Fibroblast of lung (primary cell): ENCODE measurements at regions not wholly inside any gene's neighbourhood (a gene's known extent, or its start where the extent isn't known, plus 50 kb on each side); places are given as distances from the start of the nearest gene placed in this dataset.

Experiments used
- CTCF ChIP-seq, 2 donors: IDR thresholded peaks in 1 of 2; conservative IDR thresholded peaks in 1 of 2; 1 replicate in 1 of 2; 2 replicates in 1 of 2; pipeline ENCODE4 v1.5.1; 2011 to 2012; ENCODE audit warnings: low read length in 2 of 2, control low read depth in 1 of 2, inconsistent platforms in 1 of 2, low read depth in 1 of 2, mild to moderate bottlenecking in 1 of 2
- EZH2 ChIP-seq: IDR thresholded peaks from 2 replicates; pipeline ENCODE4 v1.5.1; 2012; ENCODE audit warnings: low read length, control low read depth, mild to moderate bottlenecking; ENCODE audit errors: missing control alignments

DNA sequence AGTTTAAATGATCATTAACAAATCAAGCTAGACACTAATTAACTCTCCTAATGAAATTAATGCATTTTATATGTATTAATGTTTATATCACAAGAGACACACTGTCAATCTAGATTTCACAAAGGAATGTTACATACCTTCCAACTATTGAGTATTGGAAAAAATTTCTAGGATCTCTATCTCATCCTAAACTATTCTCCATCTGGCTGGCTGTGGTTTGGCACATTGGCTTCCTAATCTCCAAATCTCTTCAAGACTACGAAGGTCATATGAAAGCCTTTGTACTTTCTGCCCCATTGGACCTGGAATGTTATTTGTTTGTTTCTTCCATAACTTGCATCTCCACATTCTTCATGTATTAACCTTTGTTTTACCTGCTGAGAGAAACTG, 1160.0 kb downstream of the ADGRL3 start:
- TF ChIP-seq CTCF (conservative IDR thresholded peaks at IDR 0.05 in 1 of 2, IDR thresholded peaks at IDR 0.05 in 1 of 2; ENCODE audit: low read depth in 1 of 2, low read length in 2 of 2) (no peak), EZH2 (no peak)
